Tibial artery (tissue), 4 donors: ENCODE measurements at regions not wholly inside any gene's neighbourhood (a gene's known extent, or its start where the extent isn't known, plus 50 kb on each side); places are given as distances from the start of the nearest gene placed in this dataset.

Experiments
- DNase-seq, 2 donors: peaks; one replicate each; pipeline ENCODE4 v3.0.0-alpha.2; 2019
- H3K27ac ChIP-seq, 2 donors: fragments of 200-600 bp; sonication (generic) in 1 of 2; 1 replicate in 1 of 2; 2 replicates in 1 of 2; pipeline ENCODE4 v1.5.1; 2018 to 2019; ENCODE audit warnings: mild to moderate bottlenecking in 1 of 2
- H3K27me3 ChIP-seq, 2 donors: fragments of 200-600 bp; sonication (generic) in 1 of 2; one replicate each; pipeline versions ENCODE4 v1.5.1 to v1.6.0; 2016 to 2019
- H3K36me3 ChIP-seq, 3 donors: fragments of 200-600 bp; sonication (generic) in 2 of 3; one replicate each; pipeline ENCODE4 v1.5.1; 2016 to 2019; ENCODE audit warnings: mild to moderate bottlenecking in 2 of 3
- H3K4me1 ChIP-seq, 4 donors: fragments of 200-600 bp; sonication (generic) in 2 of 4; 1 replicate in 3 of 4; 2 replicates in 1 of 4; pipeline ENCODE4 v1.5.1; 2016 to 2019
- H3K4me3 ChIP-seq, 2 donors: fragments of 200-600 bp; sonication (generic) in 1 of 2; 1 replicate in 1 of 2; 2 replicates in 1 of 2; pipeline ENCODE4 v1.5.1; 2018 to 2019; ENCODE audit warnings: mild to moderate bottlenecking in 2 of 2
- H3K9me3 ChIP-seq, 3 donors: fragments of 200-600 bp; sonication (generic) in 1 of 3; one replicate each; pipeline ENCODE4 v1.5.1; 2016 to 2019
- intact Hi-C: fragments of 100-400 bp; cut with DNase I; formaldehyde crosslinking; loops from one replicate; pipeline ENCODE4 v1.15.0; 2023; ENCODE audit warnings: low total_unique reads
- TF ChIP-seq, protein P1 (sequence below), 2 experiments: fragments of 200-600 bp in 1 of 2; fragments of 450-650 bp in 1 of 2; IDR thresholded peaks; one replicate each; pipeline ENCODE4 v1.5.1; 2017 to 2019; ENCODE audit warnings: antibody characterized with exemption in 2 of 2, mild to moderate bottlenecking in 1 of 2, moderate library complexity in 1 of 2

DNA sequence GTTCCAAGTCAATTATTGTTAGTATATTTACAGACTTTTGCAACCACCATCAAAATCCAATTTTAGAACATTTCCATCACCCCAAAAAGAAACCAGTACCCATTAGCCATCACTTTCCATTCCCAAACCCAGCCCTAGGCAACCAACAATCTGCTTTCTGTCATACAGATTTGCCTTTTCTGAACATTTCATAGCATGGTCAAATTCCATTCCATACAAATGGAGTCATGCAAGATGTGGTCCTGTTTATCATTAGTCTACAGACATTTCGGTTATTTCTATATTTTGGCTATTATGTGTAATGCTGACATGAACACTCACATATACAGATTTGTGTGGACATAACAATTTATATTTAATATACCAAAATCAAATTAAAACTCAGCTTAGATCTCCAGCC is 508.7 kb downstream of the ZNF674 start:
- Histone ChIP-seq H3K4me1 (no peaks in the 10 kb centered on the region), H3K9me3 (peaks cover 0 to 14% (median 0%) of the 10 kb centered on the region in 3 donors), H3K27ac (no peak overlapping the region), H3K4me3 (no peak overlapping the region), H3K27me3 (no peaks in the 10 kb centered on the region), H3K36me3 (no peaks in the 10 kb centered on the region)
- TF ChIP-seq, protein P1, sequence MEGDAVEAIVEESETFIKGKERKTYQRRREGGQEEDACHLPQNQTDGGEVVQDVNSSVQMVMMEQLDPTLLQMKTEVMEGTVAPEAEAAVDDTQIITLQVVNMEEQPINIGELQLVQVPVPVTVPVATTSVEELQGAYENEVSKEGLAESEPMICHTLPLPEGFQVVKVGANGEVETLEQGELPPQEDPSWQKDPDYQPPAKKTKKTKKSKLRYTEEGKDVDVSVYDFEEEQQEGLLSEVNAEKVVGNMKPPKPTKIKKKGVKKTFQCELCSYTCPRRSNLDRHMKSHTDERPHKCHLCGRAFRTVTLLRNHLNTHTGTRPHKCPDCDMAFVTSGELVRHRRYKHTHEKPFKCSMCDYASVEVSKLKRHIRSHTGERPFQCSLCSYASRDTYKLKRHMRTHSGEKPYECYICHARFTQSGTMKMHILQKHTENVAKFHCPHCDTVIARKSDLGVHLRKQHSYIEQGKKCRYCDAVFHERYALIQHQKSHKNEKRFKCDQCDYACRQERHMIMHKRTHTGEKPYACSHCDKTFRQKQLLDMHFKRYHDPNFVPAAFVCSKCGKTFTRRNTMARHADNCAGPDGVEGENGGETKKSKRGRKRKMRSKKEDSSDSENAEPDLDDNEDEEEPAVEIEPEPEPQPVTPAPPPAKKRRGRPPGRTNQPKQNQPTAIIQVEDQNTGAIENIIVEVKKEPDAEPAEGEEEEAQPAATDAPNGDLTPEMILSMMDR (IDR thresholded peaks at IDR 0.05), result no peak
- no peak for DNase-seq
- intact Hi-C loops, result no loop called here

DNA sequence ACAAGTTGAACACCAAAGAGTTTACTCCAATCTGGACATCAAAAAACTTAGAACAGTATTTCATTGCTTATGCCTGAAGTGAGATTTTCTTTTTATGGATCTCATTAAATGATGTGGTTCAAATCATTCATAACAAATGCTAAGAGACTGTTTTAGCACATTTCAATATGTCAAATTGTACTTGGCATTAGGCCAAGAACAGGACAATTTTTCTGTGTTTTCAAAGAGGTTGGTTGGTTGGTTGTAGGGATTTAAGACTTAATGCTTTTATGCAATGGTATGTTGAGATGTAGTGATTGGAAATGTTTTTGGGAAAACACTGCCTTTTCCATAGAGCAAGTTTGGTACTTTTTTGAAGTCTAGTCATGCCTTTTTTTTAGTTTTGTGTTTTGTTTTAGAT is 510.4 kb downstream of the ZNF674 start:
- H3K4me1 ChIP-seq, result no peaks in the 10 kb centered on the region
- no peak overlapping the region for H3K4me3 ChIP-seq
- TF ChIP-seq, protein P1 (IDR thresholded peaks at IDR 0.05), result no peak
- H3K27ac ChIP-seq, result no peak overlapping the region
- no peaks in the 10 kb centered on the region for H3K36me3 ChIP-seq
- intact Hi-C loops, result no loop called here
- no peaks in the 10 kb centered on the region for H3K9me3 ChIP-seq
- no peaks in the 10 kb centered on the region for H3K27me3 ChIP-seq
- no peak for DNase-seq

DNA sequence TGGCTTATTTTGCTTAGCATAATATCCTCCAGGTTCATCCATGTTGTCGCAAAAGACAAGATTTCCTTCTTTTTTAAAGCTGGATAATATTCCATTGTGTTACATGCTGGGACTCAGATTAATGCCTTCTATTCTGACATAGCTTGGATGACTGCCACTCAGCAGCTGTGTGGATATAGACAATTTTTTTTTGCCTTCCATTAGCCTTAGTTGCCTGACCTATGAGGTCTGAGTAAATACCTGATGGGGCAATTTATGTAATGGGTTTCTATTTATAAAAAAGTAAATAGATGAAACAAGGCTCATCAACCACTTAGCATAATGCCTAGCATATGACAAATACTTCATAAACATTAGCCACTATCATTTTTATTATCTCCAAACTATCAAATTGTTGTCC is 515.4 kb downstream of the ZNF674 start:
- no peak overlapping the region for H3K27ac ChIP-seq
- H3K27me3 ChIP-seq, result no peaks in the 10 kb centered on the region
- no peaks in the 10 kb centered on the region for H3K9me3 ChIP-seq
- H3K4me3 ChIP-seq, result no peak overlapping the region
- DNase-seq, result no peak
- intact Hi-C loops, result no loop called here
- TF ChIP-seq, protein P1 (IDR thresholded peaks at IDR 0.05), result no peak
- H3K36me3 ChIP-seq, result no peaks in the 10 kb centered on the region
- H3K4me1 ChIP-seq, result no peaks in the 10 kb centered on the region

DNA sequence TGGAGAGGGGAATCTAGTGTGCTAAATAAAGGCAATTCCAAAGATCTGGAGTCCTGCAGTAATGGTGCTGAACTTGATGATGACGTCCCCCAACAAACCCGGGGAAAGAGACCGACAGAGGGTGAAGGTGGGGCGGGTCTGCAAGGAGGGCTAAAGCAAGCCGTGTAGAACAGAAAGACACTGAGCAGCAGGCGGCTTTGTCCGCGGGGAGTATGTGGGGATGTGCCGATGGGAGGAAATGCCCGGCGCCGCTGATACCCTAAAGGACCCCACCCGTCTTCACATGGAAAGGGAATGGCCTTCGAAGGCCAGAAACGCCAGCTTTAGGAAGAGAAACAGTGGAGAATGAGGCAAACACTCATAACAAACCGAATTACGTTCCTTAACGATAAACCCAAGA is 528.9 kb downstream of the ZNF674 start:
- intact Hi-C loops, result no loop called here
- no peak overlapping the region for H3K4me3 ChIP-seq
- H3K27me3 ChIP-seq, result no peaks in the 10 kb centered on the region
- H3K9me3 ChIP-seq, result no peaks in the 10 kb centered on the region
- H3K27ac ChIP-seq, result no peak overlapping the region
- no peak for DNase-seq
- TF ChIP-seq, protein P1 (IDR thresholded peaks at IDR 0.05), result no peak
- H3K4me1 ChIP-seq, result no peaks in the 10 kb centered on the region
- H3K36me3 ChIP-seq, result no peaks in the 10 kb centered on the region

DNA sequence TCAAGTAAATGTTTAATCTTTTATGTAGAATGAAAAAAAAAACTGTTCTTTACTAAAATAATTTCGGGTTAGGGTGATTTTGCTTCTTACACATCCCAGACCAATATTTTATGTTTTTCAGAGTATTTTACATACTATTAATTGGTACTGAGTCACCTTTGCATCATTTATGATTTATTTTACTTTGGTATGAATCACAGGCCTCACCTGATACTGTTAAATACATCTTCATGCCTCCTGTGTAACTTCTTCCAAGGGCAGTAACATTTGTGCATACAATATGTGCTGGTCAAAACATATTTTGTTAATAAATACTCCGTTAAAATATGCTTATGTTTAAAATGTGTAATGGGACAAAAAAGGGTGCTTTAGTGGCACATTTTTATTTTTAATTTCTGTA is 529.6 kb downstream of the ZNF674 start:
- no peaks in the 10 kb centered on the region for H3K9me3 ChIP-seq
- H3K4me1 ChIP-seq, result no peaks in the 10 kb centered on the region

More for the DNA sequence above, 529.6 kb downstream of the ZNF674 start:
- TF ChIP-seq, protein P1 (IDR thresholded peaks at IDR 0.05), result no peak
- no peak for DNase-seq
- no peak overlapping the region for H3K4me3 ChIP-seq
- H3K27ac ChIP-seq, result no peak overlapping the region
- intact Hi-C loops, result no loop called here
- no peaks in the 10 kb centered on the region for H3K36me3 ChIP-seq
- no peaks in the 10 kb centered on the region for H3K27me3 ChIP-seq
